NCI-H510A (cell line): ENCODE measurements at regions not wholly inside any gene's neighbourhood (a gene's known extent, or its start where the extent isn't known, plus 50 kb on each side); places are given as distances from the start of the nearest gene placed in this dataset.
"Not testable (repeated sequence)": the region's sequence is repeated elsewhere in the genome, so short reads cannot be mapped to it uniquely, and the experiment has no call there.

Experiments used
- DNase-seq: peaks from one replicate; lab custom pipeline; 2025; lab: John Stamatoyannopoulos, UW

DNA sequence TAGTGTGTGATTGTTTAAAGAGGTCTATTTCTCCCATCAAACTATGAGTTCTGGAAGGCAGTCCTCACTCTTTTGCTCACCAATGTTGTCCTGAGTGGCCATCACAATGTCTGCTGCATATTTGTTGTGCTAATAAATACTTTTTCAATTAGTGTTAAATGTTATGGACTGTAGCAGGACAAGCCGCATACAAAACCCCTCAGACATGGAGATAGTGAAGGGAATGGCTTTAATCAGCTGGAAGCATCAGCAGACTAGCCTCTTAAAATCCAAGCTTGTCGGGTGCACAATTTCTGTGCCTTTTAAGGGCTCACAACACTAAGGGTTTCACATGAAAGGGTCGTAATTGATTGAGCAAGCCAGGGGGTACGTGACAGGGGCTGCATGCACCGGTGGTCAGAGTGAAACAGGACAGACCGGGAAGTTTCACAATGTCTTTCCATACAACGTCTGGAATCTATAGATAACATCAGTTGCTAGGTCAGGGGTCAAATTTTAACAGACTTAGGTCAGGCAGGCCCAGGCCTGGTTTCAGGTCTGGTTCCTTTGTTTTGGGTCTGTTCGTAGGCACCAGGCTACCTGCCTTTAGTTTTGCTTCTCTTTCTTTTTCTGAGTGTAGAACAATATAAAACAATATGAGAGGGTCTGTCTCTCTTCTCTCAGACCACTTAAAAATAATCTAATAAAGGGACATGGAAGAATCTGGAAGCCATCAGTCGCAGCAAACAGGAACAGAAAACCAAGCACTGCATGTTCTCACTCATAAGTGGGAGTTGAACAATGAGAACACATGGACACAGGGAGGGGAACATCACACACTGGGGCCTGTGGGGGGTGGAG is 327.6 kb upstream of the HTR1E start:
- DNase-seq = no peak

DNA sequence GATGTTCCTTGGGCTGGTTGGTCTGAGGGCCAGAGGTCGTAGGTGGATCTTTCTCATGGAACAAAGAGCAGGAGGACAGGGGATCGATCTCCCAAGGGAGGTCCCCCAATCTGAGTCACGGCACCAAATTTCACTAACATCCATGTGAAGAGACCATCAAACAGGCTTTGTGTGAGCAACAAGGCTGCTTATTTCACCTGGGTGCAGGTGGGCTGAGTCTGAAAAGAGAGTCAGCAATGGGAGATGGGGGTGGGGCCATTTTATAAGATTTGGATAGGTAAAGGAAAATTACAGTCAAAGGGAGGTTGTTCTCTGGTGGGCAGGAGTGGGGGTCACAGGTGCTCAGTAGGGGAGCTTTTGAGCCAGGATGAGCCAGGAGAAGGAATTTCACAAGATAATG is 334.0 kb upstream of the HTR1E start:
- DNase-seq = not testable (repeated sequence)

DNA sequence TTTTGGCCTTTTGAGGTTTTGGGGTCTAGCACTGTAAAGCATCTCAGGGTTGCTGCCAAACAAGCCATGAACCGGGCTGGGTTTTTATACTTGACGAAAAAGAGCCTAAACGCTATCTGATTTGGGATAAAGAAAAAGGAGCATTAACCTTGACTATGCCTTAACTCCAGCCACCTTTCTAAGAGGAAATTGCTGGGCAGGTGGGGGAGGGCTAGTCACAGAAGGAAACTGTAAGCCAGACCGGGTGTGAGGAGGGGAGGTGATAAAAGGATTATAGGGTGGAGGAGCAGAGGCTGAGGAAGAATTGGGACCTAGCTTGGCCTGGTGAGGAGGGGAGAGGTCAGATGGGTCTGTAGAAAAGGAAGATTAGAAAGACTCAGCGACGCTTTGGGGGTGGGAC is 335.2 kb upstream of the HTR1E start:
- DNase-seq = not testable (repeated sequence)

DNA sequence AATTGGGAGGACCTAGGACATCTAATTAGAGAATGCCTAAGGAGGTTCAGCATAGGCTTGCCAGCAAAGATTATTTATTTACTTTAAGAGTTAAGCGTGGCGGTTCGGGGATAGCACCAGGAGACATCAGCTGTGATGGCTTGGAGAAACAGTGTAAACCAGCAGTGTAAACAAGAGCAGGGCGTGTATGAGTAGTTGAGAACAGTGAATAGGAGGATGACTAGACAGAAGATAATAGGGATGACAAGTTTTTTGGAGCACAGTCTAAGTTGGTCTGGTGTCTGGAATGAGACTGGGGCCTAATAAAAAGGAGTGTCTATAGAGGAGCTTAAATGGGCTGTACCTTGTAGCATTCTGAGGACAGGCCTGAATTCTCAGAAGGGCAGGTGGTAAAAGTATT is 338.4 kb upstream of the HTR1E start:
- not testable (repeated sequence) for DNase-seq

DNA sequence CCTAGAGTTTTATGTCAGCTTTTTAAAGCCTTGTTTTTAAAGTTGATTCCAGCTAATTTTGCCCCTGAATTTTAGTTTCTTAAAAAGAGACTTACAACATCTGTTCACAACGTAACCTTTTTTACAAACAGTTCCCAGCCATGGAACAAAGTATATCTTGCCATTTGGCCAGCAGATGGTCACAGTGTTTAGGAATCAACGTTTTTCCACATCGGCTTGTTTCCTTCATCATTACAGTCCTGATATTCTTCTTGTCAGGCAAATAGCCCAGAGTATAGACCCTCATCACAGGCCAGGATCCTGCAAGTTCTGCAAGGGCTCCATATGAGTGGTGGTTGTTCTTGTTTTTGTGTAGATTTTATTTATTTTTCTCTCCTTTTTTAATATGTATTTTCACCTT is 341.7 kb upstream of the HTR1E start:
- no peak for DNase-seq

DNA sequence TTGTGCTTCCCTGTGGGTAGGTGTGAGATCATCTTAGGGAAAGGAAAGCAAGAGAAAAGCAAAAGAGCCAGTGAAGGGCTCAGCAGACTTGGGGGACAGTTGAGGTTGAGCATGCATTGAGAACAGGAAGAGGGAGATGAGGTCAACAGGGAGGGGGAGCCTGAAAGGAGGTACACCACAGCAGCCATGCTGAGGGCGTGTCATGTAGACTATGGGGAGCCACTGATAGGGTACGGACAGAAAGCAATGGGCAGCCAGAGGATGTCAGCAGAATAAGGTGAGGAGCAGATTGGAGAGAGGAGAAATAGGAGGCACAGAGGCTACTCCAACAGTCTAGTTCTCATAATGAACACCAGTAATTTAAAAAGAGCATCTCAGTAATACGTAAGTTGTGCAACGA is 351.1 kb upstream of the HTR1E start:
- no peak for DNase-seq

DNA sequence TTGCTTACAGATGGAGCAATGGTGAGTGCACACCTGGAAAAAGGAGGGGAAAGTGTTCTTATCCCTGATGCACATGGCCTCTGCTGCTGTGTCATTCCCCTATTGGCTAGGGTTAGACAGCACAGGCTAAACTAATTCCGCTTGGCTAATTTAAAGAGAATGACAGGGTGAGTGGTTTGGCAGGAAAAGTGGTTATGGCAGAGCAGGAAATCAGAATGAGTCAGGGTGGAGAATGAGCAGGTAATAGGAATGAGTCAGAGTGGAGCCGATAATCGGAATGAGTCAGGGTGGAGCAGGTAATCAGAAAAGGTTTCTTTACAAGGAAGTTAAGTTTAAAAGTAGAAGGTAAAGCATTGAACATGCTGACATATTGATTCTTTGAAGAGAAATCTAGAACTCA is 355.5 kb upstream of the HTR1E start:
- no peak for DNase-seq

DNA sequence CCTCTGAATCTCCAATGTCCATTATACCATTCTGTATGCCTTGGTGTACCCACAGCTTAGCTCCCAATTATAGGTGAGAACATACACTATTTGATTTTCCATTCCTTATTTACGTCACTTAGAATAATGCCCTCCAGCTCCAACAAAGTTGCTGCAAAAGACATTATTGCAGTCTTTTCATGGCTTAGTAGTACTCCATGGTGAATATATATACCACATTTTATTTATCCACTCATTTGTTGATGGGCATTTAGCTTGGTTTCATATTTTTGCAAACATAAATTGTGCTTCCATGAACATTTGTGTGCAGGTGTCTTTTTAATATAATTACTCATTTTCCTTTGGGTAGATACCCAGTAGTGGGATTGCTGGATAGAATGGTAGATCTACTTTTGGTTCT is 374.1 kb upstream of the HTR1E start:
- no peak for DNase-seq

DNA sequence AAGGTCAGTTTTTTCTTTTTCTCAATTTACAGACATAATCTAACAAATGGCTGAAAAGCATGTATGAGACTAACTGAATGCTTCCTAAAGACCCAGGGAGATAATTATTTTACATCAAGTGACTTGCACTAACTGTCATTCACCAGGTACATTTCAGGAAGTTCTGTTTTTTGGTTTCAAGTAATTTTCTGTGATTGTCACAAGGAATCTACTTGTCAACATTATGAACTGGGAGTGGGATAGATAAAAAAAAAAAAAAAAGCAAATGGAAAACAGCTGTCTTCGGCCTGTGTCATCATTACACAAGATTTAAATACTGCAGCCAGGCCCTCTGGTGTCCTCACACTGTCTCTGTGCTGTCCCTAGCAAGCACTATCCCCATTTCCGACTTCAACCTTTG is 379.0 kb upstream of the HTR1E start:
- DNase-seq = no peak

DNA sequence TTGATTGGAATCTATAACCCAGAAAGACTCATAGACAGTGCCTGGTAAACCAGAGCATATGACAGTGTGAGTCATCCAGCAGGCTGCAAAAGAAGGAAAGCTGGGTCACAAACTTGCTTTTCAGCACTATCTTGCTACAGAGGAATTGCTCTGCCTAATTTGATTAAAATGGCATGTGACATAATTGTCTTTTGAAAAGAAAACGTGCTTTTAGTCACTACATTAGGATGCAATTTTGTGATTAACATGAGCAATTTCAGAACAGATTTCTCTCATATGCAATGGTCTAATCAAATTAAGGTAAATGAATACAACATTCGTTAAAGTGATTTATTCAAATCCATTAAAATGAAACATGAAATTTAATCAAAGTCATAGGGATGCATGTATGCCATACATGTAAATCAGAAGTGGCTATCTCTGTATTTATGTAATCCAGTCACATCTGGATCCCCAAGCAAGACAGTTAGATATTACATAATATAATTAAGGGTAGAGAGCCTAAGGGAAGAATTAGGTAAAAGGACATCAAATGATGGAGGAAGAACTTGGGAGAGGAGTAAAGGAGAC is 400.0 kb upstream of the HTR1E start:
- DNase-seq = no peak

DNA sequence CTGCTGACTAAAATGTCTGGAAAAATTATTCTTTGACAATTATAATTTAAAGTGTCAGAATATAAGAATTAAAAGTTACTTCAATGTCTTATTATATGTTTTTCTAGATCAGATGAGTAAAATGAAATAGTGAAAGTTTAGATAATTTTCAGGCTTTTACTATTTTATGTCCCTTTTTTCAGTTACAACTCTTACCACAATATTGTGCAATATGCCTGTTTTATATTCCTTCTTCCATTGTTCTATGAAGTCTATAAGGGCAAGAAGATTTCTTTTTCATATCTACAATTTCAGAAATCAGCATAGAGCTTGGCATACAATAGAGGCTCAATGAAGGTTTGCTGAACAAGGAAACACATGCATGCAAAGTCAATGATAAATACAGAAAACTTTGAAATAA is 401.2 kb upstream of the HTR1E start:
- no peak for DNase-seq

DNA sequence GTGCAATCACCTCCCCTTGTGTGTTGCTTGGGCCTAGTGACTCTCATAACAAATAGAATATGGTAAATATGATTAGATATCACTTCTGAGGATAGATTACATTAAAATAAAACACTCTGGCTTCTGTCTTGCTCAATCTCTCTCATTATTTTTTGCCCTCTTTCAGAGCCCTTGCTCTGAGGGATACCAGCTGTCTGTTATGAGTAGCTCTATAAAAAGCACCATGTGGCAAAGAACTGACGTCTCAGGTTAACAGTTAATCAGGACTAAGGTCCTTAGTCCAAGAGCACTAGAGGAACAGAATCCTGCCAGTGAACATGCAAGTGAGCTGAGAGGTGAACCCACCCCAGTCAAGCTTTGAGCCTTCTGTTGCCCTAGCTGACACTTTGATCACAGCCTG is 402.2 kb upstream of the HTR1E start:
- DNase-seq = no peak

DNA sequence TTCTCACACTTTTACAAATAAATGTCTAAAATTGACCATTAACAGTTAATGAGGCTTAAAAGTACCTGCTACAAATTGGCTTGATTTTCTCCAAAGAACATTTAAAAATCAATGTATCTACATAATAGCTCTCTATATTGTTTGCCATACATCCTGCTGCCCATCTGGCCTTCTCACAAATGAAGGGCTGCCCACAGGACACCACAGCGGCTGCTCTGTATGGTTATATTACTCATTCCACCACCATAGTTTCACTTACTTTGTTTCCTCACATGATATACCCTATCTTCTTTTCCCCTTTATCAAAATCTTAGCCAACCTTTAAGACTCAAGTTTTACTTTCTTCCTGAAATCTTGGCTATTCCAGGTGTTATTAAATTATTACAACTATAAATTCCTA is 407.7 kb upstream of the HTR1E start:
- DNase-seq = no peak

DNA sequence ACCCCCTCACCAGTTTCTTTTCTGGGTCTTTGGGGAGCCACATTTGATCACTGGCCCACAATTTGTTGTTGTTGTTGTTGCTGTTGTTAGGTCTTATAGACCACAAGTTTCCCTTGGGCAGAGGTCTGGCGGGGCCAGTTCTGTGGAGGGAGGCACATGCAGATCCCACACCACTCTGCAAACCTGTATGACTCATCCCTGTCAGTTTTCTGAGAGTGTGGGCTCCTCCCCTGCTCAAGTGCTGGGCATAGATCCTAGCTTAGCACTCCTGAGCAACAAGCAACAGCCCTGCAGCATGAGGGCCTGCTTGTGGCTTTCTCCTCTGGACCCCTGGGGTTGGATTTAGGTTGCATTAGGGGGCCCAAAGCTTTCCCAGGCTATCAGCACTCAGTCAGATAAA is 411.1 kb upstream of the HTR1E start:
- DNase-seq = no peak

DNA sequence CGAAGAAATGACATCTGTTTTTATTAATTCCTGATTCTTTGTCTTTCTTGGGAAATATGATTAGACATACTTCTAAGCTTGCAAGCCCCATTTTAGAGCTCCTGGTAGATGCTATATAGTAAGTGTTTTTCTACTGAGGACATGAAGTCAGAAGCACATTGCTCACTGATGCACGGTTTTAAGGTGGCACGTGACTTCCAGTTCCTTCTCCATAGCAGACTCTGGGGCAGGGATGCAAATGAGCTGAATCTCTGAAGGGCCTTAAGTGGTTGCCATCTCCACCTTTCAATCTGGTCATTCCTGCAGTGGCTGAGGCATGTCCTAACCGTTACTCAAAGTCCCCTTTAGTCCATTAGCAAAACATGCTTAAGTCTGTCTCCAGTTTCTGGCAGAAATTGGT is 421.2 kb upstream of the HTR1E start:
- DNase-seq = no peak

DNA sequence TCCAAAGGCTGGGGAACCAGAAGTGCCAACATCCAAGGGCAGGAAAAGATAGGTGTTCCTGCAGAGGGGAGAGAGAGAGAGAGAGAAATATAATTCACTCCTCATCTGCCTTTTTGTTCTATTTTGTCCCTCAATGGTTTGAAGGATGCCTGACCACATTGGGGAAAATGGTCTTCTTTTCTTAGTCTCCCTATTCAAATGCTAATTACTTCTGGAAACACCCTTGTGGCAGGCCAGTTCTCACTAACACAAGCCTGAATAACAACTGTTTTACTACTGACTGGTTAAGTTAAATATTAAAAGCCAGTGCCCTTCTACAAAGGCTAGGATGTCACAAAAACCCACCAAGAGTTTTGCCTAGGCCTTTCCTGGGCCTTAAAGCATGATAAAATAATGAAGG is 425.4 kb upstream of the HTR1E start:
- DNase-seq = no peak

DNA sequence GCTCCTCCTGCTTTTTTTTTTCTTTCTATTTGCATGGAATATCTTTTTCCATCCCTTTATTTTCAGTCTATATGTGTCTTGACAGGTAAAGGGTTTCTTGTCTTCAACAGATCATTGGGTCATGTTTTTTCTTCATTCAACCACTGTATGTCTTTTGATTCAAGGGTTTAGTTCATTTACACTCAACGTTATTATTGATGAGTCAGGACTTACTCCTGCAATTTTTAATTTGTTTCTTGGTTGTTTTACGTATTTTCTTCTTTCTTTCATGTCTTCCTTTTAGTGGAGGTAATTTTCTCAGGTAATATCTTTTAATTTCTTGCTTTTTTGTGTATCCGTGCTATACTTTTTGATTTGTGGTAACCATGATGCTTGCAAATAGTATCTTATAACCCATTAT is 429.1 kb upstream of the HTR1E start:
- DNase-seq = no peak

DNA sequence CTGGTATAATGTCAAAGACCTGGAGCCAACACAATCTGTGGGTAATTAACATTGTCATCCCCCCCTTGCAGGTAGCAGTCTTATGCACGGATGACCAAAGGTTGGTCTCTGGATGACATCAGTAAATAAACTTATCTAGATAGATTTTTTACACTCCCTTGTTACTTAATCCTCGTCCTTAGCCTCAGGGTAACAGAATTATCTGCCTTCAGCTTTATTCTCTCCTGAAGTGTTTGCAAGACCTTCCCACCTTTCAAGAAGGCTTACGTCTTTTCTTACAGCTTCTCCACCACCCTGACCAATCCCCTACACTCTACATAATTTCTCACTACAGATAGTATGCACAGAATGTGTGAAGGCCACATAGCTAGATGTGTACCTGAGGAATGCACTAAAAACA is 434.8 kb upstream of the HTR1E start:
- DNase-seq = no peak

DNA sequence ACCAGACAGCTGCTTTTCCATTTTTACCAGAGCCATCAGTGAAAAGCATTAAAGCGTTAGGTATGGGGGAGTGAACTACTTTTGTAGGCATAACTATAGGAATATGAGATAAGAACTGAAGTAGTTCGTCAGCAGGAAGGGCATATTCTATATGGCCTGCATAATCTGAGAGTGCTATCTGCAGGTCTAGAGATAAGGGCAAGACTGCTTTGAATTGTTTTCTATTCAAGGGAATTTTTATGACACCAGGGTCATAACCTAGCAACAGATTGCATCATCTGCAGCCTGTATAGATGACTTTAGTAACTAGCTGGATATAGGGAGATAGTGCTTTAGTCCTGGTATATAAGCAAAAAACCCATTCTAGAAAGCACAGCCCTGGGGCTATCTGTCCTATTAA is 437.3 kb upstream of the HTR1E start:
- no peak for DNase-seq

DNA sequence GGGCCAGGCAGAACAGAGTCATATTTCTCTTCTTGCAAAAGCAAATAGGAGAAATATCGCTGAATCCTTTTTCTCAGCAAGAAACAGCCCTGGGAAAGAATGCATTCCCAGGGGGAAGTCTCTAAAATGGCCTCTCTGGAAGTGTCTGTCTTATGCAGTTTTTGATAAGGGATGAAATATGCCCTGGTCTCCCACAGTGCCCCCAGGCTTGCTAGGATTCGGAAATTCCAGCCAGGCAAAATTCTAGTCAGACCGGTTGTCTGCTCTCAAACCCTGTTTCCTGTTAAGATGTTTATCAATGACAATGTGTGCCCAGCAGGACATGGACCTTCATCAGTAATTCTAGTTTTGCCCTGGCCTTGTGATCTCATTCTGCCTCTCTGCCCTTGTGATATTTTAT is 448.3 kb upstream of the HTR1E start:
- not testable (repeated sequence) for DNase-seq

DNA sequence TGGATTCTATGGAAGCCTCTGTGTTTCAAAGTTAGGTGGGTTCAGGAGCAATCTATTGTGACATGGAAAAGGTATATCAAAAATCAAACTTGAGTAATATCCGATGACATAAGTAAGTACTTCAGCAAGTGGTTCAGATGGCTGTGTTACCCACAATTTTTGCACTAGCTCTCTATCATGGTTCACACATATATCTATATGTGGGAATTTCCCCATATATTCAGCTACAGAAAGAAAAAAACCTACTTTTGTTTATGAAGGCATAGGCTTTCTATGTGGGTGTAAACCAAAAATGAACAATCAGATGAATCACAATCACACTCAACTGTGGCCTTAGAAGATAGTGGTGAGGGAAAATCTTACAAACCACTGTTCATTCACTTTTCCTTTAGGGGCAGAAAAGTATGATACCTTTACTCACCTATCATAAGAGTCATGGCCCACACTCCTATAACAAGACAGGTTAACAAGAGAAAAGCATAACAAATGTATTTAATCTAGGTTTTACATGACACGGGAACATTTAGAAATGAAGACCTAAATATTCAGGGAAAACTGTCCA is 449.6 kb upstream of the HTR1E start:
- no peak for DNase-seq

DNA sequence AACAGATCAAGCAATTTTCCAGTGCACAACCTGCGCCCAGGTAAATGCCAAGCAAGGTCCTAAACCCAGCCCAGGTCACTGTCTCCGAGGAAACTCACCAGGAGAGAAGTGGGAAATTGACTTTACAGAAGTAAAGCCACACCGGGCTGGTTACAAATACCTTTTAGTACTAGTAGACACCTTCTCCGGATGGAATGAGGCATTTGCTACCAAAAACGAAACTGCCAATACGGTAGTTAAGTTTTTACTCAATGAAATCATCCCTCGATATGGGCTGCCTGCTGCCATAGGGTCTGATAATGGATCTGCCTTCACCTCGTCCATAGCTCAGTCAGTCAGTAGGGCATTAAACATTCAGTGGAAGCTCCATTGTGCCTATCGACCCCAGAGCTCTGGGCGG is 459.0 kb upstream of the HTR1E start:
- DNase-seq = not testable (repeated sequence)

DNA sequence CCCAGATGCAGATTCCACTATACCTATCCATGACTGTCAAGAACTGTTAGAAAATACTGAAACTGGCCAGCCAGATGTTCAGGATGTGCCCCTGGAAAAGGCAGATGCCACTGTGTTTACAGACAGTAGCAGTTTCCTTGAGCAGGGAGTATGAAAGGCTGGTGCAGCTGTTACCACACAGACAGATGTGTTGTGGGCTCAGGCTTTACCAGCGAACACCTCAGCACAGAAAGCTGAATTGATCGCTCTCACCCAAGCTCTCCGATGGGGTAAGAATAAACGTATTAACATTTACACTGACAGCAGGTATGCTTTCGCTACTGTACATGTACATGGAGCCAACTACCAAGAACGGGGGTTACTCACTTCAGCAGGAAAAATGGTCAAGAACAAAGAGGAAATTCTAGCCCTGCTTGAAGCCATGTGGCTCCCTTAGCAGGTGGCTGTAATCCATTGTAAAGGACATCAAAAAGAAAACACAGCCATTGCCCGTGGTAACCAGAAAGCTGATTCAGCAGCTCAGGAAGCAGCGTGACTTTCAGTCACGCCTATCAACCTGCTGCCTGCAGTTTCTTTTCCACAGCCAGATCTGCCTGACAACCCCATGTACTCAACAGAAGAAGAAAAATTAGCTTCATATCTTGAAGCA is 459.7 kb upstream of the HTR1E start:
- DNase-seq = no peak
